CD4-positive, alpha-beta T cell treated with Interleukin-12 subunit alpha and Interleukin-12 subunit beta, for 1 hour (primary cell): ENCODE measurements at regions not wholly inside any gene's neighbourhood (a gene's known extent, or its start where the extent isn't known, plus 50 kb on each side); places are given as distances from the start of the nearest gene placed in this dataset.
"Not testable (repeated sequence)": the region's sequence is repeated elsewhere in the genome, so short reads cannot be mapped to it uniquely, and the experiment has no call there.

ENCODE experiments used
- DNase-seq: peaks from one replicate; pipeline ENCODE4 v3.0.0-alpha.2; 2020

DNA sequence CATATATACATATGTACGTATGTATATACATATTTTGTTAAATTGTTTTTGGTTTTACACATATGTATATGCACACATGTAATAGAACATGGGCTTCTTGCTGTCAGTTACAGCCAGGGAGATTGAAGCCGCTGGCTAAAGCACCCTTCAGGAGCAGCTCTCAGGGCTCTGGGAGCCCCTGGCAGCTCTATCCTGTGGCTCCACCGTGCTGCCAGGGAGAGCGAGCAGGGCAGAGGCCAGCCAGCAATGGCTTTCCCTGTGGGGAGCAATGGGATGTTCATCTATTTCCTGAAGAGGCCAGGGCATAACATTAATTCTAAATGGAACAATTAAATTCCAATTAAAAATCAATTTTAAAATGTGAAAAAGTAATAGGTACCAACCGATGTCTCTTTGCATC lies 102.9 kb downstream of the PSMG1 start:
- no peak for DNase-seq

DNA sequence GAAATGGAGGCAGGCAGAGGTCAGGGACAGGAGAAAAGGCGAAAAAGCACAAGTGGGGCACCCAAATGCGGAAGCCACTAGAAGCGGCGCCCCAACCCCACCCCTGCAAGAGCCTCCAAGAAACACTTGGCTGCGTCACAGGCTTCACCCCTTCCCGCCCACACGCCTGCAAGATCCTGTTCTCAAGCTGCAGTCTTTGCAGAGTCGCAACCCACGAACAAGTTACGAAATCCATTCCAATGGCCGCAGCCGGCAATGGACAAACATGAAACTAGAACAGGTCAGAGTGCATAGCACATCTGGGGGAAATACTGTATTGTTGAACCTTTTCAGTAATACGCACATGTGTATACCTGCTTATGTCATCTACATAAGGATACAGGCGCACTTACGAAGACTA lies 103.6 kb downstream of the PSMG1 start:
- peak; percentile 31 for DNase-seq

- DNase-seq: no peak
These were observed 104.8 kb downstream of the PSMG1 start for GRCh38 chr21:39078322-39079065.

DNA sequence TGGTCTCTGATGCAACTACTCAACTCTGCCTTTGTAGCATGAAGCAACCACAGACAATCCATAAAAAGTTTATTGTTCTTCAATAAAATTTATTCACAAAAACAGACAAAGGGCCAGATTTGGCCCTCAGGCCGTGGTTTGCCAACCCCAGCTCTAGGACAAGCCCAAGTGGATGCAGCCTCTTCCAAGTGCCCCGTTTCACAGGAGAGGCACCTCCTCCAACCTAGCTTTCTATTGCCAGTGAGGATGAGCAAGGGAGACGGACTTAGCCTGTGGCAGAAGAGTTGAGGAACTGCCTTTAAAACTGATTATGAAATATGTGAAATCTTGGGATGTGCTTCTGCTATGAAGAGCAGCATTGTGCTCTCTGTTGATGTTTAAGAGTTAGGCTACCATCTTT lies 105.4 kb downstream of the PSMG1 start:
- DNase-seq: no peak

- DNase-seq: no peak
These were observed 108.7 kb downstream of the PSMG1 start for GRCh38 chr21:39074508-39074907.

- no peak for DNase-seq
These were observed 109.5 kb downstream of the PSMG1 start for GRCh38 chr21:39073717-39074116.

DNA sequence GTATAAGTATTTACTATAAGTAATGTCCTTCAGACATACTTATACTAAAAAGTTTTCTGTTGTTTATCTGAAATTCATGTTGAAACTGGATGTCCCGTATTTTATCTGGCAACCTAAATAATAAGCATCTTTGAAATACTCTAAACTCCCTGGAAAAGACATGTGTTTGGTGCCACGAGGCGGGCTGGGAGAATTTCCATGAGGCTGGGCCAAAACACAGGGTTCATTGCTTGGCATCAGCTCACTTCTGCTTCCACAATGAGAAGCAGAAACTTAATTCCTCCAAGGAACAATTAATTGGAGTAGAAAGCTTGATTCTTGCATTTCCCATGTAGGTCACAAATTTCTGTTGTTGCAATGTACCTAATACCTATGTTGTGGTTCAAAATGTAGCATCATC lies 110.2 kb downstream of the PSMG1 start:
- no peak for DNase-seq

- DNase-seq: no peak
These were observed 110.8 kb downstream of the PSMG1 start for GRCh38 chr21:39072468-39072867.

DNA sequence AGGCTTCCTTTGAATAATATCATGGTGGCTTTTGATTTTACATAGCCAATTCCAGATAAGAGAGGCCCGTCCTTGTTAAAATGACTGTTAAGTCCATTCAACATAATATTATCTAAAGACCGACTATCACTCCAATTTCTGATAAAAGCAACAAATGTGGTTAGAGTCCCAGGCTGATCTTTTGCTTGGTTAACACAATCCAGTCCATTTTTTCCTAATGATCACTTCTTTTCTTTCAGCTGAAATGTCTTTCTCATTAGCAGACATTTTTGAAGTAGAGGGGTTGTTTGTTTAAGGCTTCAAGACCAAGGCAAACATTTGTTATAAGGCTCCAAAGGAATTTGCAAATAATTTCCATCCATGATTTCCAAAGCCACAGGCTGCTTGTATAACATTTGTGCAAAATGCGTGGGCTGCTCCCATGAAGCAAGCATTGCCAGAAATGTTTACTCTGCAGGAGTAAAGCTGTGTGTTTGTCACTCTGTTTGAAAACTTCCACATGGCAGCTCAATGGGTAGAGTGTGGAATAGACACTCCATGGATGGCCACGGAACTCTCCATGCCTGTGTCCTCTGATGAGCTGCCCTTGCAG lies 111.5 kb downstream of the PSMG1 start:
- DNase-seq: no peak

DNA sequence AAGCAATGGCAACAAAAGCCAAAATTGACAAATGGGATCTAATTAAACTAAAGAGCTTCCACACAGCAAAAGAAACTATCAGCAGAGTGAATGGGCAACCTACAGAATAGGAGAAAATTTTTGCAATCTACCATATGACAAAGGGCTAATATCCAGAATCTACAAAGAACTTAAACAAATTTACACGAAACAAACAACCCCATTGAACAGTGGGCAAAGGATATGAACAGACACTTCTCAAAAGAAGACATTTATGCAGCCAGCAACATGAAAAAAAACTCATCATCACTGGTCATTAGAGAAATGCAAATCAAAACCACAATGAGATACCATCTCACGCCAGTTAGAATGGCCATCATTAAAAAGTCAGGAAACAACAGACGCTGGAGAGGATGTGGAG lies 113.4 kb downstream of the PSMG1 start:
- not testable (repeated sequence) for DNase-seq

DNA sequence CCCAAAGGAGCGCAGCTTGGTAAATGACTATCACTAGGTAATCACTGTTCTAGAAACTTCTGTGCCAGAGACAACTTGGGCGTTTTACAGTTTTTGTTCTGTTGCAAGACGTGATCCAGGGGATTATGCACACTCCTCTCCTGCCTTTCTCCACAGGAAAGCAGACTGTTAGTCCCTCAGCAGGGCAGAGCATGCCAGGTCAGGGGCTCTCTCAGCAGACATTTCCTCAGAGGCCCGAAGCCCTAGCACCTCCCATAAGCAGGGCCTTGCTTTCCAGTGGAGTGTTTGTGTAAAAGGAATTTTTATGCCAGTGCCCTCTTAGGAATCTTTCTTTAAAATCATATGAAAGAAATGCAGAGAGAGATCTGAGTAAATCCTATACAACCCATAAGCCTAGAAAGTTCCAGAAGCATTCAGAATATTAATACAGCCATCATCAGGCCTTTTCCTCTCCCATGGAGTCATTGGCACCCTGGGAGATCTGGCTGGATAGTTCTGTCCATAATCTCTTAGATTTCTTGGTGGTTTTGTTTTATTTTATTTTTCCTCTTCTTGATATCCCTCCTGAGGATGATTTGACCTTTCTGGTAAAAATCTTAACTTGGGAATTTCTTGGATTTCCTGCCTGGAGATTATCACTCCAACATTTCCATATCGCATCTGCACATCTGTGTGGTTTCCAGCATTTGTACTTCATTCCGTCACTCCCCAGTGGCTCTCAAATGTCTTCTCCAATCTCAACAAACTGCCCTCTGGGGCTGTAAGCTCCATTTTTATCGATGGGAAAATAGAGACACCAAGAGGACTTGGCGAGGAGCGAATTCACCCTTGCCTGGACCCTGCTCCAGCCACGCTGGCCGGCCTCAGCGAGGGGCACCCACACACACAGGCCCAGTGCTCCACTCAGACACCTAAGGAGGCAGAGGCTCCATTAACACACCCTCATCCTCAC lies 116.1 kb downstream of the PSMG1 start:
- no peak for DNase-seq

DNA sequence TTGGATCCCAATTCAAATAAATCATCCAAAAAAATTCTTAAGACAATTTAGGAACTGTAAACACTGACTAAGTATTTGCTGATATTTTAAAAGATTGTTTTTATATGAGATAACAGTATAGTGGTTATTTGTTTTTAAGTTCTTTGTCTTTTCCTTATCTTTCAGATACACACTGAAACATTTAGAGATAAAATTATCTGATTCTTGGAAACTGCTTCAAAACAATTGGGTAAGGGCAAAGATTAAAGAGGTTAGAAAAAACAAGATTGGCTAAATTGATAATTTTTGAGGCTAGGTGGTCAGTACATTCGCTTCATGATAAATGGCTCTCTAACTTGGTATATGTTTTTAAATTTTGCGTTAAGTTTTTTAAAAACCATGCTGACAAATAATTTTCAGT lies 117.3 kb downstream of the PSMG1 start:
- DNase-seq: no peak

DNA sequence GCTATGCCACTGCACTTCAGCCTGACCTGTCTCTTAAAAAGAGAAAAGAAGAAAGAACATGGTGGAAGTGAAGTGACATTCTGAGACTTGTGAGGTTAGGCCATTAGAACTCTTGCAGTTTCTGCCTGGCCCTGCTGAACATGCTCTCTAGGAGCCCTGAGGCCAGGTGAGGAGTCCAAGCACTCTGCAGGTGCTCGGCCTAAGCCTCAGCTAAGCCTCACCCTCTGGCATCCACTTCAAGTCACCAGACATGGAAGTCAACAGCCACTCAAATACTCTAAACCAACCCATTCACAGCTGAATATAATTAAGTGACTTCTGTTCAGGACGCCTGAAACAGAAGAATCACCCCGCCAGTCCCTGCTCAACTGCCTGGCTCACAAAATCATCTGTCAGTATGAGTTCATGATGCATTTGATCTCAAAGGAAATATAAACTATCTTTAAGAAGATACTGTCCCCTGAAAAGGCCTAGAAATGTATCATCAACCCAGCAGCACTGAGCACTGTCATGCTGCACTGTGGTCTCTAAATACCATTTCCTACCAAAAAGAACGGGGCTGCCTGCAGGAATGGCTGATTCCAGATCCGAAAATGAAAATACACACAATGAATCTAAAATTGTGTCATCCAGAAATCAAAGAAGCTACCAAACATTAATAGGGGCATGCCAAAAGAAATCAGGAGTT lies 118.8 kb downstream of the PSMG1 start:
- no peak for DNase-seq

GRCh38 chr21:39063517-39063916 lies 119.7 kb downstream of the PSMG1 start:
- no peak for DNase-seq

GRCh38 chr21:39062196-39062595 lies 121.1 kb downstream of the PSMG1 start:
- no peak for DNase-seq

GRCh38 chr21:39061766-39062165 lies 121.5 kb downstream of the PSMG1 start:
- DNase-seq: no peak

GRCh38 chr21:39060485-39061083 lies 122.7 kb downstream of the PSMG1 start:
- DNase-seq: no peak

DNA sequence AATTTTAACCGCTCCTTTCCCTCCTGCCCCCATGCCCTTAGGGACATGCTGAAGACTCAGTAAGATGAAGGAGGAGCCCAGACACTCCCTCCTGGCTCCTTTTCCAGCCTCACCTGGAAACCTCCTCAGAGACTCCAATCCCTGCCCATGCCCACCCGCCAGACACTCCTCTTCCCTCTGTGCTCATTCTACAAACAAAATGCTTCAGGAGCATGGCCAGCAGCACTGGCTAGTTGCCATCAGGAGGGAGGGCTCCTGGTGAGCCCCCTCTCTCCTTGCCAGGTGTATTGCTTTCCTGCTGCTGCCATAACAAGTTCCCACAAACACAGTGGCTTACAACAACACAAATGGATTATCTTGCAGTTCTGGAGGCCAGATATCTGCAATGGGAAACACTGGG lies 126.1 kb downstream of the PSMG1 start:
- DNase-seq: no peak

- no peak for DNase-seq
These were observed 126.6 kb downstream of the PSMG1 start for GRCh38 chr21:39056636-39057035.

DNA sequence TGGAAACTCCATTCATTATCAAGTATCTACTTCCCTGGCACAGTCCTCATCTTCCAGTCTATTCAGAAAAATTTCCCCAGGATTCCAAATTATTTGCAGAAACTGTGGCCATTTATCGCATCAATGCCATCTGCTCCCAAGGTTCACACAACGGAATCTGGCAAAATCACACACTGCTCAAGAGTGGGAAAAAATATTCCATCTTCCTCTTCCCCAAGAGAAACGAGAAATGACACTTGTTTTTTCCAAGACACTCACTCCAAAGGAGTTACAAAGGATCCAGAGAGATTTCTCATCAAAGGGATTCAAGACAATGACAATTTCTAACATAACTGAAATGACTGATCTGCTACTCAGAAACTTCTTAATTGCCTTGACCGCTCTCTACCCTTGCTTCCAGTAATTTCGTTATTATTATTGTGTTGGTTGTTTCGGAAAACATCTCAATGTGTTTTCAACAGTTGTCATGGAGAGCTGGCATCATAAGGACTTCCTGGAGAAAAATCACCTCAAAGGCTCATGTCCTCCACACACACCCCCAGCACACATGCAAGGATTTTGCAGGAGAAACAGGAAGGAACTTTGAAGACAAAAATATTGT lies 128.0 kb downstream of the PSMG1 start:
- DNase-seq: no peak

GRCh38 chr21:39054066-39054465 lies 129.2 kb downstream of the PSMG1 start:
- no peak for DNase-seq

GRCh38 chr21:39053126-39053525 lies 130.1 kb downstream of the PSMG1 start:
- no peak for DNase-seq
